K562 (cell line): ENCODE measurements at regions not wholly inside any gene's neighbourhood (a gene's known extent, or its start where the extent isn't known, plus 50 kb on each side); places are given as distances from the start of the nearest gene placed in this dataset.

ENCODE experiments used
- CREM ChIP-seq: IDR thresholded peaks from 2 replicates; pipeline ENCODE4 v1.6.1; 2014; ENCODE audit warnings: antibody characterized with exemption, low read depth
- EP400 ChIP-seq: fragments of 450-650 bp; IDR thresholded peaks from 2 replicates; pipeline ENCODE4 v1.6.1; 2017; ENCODE audit warnings: antibody characterized with exemption, mild to moderate bottlenecking, moderate library complexity
- POLR2G ChIP-seq: fragments of 200-400 bp; formaldehyde crosslinking; IDR thresholded peaks from 2 replicates; pipeline ENCODE4 v1.6.1; 2017; ENCODE audit warnings: low read depth, mild to moderate bottlenecking, antibody characterized with exemption, low read length, moderate library complexity
- TF ChIP-seq, protein P1 (sequence below), 3 experiments: IDR thresholded peaks in 2 of 3; conservative IDR thresholded peaks in 1 of 3; 2 replicates each; pipeline ENCODE4 v1.5.1; 2011 to 2012; ENCODE audit warnings: low read length in 3 of 3, mild to moderate bottlenecking in 3 of 3, control low read depth in 2 of 3, improper control_type of control experiment in 1 of 3, inconsistent platforms in 1 of 3, low read depth in 1 of 3, mixed read lengths in 1 of 3, moderate library complexity in 1 of 3; ENCODE audit not compliant: insufficient read depth in 2 of 3

DNA sequence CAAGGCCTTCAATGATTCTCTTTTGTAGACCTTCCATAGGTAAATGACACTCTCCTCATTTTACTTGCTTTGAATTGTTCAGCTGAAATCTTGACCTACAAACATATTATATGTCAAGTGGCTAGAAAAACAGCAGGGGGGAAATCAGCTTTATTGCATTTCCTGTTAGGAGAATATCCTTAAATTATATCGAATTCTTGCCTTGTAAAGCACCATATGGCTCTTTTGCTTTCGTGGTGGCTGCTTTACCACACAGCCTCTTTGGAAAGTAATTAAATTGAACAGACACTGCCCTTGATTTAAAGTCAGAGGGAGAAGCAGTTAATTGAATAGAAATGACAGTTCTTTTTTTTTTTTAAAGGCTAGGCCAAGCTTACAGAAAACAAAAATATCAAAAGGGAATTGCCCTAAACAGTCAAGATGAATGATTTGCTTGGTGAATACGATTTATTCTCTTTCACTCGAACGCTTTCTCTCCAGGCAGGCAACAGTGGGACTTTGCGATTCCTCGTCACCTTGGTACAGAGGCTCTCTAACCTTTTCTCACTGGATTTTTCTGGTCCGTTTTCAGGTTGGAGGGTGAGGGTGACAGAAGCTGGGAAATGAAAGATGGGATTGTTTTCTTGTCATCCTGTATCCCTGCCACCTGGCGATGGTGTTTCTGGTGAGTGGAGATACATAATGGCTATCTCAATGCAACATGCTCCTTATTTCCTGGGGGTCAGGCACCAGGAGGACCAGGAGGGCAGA lies 126.0 kb downstream of the GATA3 start:
- TF ChIP-seq, protein P1, sequence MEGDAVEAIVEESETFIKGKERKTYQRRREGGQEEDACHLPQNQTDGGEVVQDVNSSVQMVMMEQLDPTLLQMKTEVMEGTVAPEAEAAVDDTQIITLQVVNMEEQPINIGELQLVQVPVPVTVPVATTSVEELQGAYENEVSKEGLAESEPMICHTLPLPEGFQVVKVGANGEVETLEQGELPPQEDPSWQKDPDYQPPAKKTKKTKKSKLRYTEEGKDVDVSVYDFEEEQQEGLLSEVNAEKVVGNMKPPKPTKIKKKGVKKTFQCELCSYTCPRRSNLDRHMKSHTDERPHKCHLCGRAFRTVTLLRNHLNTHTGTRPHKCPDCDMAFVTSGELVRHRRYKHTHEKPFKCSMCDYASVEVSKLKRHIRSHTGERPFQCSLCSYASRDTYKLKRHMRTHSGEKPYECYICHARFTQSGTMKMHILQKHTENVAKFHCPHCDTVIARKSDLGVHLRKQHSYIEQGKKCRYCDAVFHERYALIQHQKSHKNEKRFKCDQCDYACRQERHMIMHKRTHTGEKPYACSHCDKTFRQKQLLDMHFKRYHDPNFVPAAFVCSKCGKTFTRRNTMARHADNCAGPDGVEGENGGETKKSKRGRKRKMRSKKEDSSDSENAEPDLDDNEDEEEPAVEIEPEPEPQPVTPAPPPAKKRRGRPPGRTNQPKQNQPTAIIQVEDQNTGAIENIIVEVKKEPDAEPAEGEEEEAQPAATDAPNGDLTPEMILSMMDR (IDR thresholded peaks at IDR 0.05 in 2 of 3, conservative IDR thresholded peaks at IDR 0.05 in 1 of 3; ENCODE audit: insufficient read depth in 2 of 3, low read depth in 1 of 3, low read length in 3 of 3), result no peak
- TF ChIP-seq EP400, result no peak
- TF ChIP-seq POLR2G, result no peak
- no peak for TF ChIP-seq CREM
